Right forelimb (tissue), 1 donor: ENCODE measurements at regions not wholly inside any gene's neighbourhood (a gene's known extent, or its start where the extent isn't known, plus 50 kb on each side); places are given as distances from the start of the nearest gene placed in this dataset.
"Not testable (repeated sequence)": the region's sequence is repeated elsewhere in the genome, so short reads cannot be mapped to it uniquely, and the experiment has no call there.

Source experiments
- DNase-seq: peaks from one replicate; pipeline ENCODE4 v3.0.0-alpha.2; 2018

DNA sequence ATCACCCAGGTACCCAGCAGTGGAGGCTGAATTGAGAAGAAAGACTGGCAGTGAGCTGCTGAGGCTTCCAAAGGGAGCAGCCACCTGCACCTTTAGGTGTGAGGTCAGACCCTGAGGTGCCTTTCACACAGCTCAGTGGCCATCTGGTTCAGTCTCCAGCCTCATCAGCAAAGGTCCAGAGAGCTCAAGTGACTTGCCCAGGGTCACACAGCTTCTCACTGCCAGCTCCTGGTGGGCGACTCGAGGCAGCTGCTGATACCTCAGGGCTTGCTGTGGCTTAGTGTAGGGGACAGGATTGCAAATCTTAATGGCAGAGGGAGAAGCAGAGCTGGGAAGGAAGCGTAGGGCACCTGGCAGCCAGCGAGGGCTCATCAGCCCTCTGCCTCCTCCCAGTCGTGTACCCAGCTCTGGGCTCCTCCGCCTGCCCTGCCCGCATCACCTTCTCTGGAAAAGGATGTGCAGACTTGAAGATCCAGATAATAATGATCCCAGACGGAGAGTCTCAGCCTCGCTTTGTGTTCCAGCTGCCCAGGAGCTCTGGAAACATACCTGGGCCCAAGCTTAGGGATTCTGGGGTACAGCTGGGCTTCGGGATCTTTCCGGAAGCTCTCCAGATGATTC lies 165.3 kb upstream of the GSE1 start:
- DNase-seq = no peak

DNA sequence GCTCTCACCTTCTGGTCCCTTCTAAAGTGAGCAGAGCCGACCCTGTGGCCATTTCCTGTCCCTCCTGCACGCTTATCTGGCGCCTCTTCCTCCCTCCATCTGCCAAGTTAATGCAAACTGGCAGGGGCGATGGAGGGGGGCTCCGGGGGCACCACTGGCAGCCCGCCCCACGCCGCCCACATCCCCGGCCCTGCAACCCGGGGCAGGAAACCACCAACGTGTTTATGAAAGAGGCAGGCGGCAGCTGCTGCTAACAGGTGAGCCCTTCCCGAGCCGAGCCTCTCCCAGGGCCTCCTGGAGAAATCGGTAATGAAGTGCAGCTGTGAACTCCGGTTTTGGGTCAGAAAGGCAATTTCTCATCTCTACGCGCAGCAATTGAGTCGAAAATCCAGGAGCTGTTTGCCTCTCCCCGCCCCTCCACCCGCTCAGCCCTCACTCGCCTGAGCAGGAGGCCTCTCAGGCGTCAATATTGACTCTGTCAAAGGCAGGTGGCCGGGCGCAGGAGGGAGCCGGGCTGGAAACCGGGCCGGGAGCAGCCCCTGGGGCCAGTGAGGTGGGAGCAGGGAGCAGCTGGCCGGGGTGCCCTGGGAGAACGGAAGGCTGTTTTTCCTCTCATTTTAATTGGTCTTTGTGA lies 164.4 kb upstream of the GSE1 start:
- DNase-seq = peak; percentile 76

- DNase-seq = no peak
These were observed 163.8 kb upstream of the GSE1 start for GRCh38 chr16:85449191-85449884.

- DNase-seq = no peak
These were observed 163.3 kb upstream of the GSE1 start for GRCh38 chr16:85449885-85450245.

GRCh38 chr16:85451142-85451541 lies 162.0 kb upstream of the GSE1 start:
- not testable (repeated sequence) for DNase-seq

DNA sequence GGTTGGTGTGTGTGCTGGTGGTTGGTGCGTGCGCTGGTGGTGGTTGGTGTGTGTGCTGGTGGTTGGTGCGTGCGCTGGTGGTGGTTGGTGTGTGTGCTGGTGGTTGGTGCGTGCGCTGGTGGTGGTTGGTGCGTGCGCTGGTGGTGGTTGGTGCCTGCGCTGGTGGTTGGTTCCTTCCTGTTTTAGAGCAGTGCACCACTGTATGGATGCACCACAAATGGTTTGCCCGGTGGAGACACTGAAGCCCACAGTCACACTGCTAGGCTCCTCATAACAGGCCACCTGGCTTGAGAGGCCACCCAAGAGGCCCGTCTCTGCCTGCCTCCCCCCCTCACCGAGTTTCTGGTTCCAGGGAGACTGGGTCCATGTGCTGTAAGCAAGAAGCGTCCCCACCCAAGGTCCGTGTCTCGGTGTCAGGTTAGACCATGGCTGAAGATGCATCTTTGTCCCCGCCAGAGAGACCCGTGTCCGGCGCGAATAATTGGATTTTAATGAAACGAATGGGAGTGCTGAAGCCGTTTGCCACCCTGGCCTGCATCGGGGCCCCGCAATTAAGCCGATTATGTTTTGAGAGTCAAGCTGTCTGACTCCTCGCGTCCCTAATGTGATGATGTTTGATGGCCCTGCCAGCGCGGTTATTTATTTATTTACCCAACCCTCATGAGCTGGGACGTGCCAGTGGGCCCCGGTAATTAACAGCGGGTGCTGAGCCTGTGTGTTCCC lies 161.3 kb upstream of the GSE1 start:
- DNase-seq = no peak

DNA sequence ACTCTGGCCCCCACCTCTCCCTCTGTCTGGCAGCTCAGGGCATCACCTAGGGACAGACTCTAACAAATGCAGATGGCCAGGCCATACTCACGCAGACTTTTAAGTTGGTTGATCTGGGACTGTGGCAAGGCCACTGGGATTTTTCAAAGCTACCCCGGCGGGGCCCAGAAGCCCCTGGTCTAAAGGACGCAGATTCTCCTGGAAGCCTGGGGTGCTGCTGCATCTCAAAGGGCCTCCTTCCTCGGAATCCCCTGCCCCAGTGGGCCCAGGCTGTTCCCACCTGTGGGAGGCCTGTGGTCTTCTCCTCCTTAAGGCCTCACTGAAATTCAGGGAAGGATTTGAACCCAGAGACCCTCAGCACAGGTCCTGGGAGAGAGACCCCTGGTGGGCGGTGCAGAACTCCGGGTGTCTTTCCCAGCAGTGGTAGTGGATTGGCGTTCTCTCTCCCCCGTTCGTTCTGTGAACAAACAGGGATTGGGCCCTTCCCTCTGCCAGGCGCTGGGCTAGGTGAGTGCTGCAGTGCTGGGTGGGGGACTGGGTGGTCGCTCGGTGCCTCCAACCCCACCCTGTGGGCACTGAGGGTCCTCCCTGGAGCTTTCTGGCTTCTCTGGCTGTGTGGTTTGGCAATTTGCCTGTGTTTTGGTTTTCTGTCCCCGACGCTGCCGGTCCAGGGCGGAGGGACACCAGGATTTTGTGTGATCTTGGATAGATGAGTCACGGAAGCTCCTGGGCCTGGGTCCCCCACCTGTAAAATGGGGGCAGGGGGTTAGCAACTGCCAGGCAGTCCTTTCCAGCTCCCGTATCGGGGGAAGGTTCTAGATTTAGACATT lies 160.5 kb upstream of the GSE1 start:
- no peak for DNase-seq

DNA sequence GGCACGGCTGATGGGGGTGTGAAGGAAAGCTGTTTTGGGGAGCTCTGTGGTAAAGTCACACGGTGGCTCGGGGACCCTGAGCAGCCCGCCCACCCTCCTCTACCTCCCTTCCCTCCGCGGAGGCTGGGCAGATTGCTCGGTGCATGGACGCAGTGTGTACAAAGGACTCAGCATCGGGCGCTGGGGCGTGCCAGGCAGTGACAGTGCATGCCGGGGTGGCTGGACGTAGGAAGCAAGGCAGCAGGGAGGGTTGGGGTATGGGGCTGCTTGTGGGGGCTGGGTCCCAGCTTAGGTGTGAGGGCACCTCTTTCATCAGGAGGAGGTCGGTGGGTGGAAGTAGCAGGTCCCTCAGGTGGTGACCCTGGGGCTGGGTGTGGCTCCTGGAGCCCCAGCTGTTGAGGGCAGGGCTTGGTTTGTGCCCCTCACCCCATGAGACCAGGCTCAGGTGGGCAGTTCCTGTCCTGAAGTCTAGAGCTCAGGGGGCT lies 159.9 kb upstream of the GSE1 start:
- DNase-seq = no peak

DNA sequence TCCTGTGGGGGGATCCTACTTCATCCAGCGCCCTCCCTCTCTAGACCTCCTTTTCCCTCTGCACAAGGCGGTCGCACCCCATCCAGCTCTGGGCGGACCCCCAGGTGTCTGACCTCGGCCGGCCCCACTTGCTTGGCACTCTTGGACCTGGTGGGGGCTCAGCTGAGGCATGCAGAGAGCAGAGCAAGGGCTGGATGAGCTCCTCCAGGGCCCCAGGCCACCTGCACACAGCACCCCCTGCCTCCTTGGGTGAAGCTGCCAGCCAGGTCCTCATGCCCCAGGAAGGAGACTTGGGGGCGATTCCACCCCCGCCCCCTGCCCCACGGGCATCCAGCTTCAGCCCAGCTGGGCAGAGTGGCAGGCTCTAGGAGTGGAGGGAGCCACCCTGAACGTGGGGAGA lies 159.4 kb upstream of the GSE1 start:
- no peak for DNase-seq

DNA sequence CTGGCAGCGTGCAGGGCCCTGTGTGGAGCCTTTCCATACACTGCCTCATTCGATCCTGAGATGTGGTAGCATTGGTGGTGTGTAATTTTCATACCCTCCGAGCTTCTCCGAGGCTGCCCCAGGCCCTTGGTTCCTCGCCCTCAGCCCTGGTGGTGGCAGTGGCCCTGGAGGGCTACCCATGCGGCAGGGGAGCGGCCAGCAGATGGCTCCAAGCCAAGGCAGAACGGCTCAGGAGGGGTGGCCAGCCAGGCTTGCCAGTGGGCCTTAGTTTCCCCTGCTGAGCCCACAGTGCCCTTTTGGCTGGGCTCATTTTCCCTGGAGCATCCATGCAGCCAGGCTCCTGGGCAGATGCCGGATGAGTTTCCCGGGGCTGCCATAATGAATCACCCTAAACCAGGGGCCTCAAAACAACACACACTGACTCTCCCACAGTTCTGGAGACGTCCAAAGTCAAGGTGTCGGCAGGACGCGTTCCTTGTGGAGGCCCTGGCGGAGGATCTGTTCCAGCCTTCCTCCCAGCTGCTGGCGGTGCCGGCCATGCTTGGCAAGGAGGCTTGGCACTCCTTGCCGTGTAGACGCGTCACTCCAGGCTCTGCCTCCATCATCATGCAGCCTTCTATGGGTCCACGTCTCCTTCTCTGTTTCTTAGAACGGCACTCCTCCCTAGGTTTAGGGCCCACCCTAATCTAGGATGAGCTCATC lies 158.8 kb upstream of the GSE1 start:
- no peak for DNase-seq

GRCh38 chr16:85455534-85455933 lies 157.6 kb upstream of the GSE1 start:
- DNase-seq = no peak

GRCh38 chr16:85457366-85457765 lies 155.8 kb upstream of the GSE1 start:
- DNase-seq = no peak

GRCh38 chr16:85458968-85459367 lies 154.2 kb upstream of the GSE1 start:
- no peak for DNase-seq

- DNase-seq = no peak
These were observed 153.4 kb upstream of the GSE1 start for GRCh38 chr16:85459529-85460251.

- no peak for DNase-seq
These were observed 152.7 kb upstream of the GSE1 start for GRCh38 chr16:85460252-85461021.

DNA sequence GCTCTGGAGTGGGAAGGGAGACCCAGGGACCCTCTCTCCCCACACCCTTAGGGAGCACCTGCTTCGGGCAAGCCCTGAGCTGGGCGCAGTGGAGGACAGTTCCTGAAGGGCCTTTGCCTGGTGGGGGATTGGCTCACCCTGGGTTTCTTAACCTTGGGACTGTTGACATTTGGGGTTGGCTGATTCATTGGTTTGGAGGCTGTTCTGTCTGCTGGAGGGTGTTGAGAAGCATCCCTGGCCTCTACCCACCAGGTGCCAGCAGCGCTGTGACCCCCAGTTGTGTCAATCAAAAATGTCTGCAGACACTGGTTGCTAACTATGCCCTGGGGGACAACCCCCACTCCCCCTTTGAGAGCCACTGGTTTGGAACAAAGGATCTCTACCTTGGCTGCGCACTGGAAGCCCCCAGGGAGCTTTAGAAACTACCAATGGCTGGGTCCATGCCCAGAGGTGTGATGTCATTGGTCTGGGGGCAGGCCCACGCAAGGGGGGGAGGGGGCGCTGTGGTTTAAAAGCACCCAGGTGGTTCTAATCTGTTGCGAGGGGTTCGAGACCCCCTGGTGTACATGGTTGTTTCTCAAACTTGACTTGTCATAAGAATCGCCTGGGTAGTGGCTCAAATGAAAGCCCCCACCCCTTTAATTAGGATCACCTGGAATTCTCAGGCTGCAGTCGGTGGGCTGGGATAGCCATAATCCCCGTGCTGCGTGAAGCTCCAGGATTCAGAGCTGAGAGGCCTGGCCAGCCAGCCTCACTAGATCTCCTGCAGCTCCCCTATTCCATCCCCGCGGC lies 151.9 kb upstream of the GSE1 start:
- no peak for DNase-seq

GRCh38 chr16:85461814-85462713 lies 151.1 kb upstream of the GSE1 start:
- no peak for DNase-seq
